NCI-H1092 (cell line): ENCODE measurements at regions not wholly inside any gene's neighbourhood (a gene's known extent, or its start where the extent isn't known, plus 50 kb on each side); places are given as distances from the start of the nearest gene placed in this dataset.

Source experiments
- DNase-seq: peaks from one replicate; lab custom pipeline; 2025; lab: John Stamatoyannopoulos, UW

DNA sequence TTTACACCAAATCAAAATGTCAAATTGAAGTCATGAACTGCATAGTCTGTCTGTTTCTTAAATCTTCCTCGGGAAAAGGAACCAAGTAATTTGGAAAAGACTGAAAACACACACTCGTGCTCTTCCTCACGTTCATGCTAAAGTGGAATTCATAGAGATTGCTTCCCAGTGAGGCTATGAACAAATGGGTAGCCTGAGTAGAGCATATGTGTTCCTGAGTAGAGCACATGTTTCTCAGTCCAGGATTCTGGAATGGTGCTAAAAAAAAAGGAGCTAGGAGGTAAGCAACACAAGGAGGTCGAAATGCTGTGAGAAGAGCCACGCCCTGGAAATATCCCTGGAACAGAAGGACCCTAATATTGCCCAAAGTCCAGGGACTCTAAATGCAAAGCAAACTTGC is 494.2 kb upstream of the THBS1 start:
- DNase-seq: no peak

DNA sequence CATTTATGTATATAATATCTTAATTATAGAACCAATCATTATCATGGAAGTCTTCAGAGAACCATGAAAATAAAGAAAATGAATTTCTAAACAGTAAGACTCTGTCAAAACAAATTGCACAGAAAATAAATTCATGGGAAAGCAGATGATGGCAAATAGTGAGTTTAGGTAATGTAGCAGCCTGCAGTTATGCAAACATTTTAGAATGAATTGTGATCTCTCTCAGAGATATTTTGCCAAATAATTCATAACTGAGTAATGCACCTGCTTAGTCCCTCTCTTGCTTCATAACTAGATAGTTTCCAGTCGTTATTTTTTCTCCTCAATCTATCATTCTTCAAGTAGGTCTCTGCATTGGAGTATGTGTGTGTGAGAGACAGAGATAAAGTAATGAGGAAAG is 492.7 kb upstream of the THBS1 start:
- no peak for DNase-seq

DNA sequence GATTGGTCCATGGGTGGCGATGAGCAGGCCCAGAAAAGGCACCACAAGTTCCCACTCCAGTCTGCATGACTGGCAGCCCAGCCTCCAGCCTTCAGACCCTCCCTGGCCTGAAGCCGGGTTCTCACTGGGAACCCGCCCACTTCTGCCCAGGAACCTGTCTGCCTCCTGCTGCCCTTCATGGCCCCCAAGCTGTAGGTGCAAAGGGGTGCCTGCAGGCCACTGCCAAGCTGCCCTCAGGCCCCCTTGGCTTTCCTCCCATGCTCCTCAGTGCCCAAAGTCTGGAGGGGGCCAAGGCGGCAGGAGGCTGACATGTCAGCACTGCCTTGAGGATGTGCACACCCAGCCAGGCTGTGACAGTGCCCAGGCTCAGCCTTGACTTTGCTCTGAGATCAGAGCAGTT is 488.5 kb upstream of the THBS1 start:
- no peak for DNase-seq

DNA sequence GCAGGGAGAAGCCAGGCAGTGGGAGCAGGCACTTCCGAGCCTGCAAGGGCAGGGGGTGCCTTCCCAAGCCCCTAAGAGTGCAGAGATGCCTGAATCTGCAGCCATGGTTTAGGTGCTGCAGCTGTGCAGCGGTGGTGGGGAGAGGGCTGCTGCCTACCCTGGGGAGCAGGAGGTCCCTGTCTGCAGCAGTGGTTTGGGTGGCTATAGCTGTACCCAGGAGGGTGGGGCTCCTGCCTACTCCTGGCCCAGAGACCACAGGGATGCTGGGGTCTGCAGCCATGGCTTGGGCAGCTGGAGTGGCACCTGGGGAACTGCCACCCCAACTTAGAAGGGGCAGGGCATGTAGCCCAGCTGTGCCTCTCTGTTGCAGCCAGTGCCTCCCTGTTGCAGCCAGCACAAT is 488.1 kb upstream of the THBS1 start:
- DNase-seq: no peak

DNA sequence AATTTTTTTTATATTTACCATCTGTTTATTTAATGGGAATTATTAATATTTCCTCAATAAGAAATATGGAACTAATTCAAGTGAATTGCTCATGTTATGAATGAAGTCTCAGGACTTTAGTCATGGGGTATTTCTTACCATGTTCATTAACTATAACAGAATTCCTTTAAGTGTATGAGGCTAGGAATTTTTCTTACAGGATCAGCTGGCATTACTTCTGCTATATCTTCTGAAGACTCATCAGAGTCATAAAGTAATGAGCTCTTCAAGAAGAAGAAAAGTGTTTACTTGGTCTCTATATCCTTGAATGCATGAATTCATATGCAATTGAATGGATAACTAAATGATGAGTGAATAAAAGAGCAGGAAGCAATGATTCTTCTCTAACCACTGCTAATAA is 486.8 kb upstream of the THBS1 start:
- DNase-seq: no peak

DNA sequence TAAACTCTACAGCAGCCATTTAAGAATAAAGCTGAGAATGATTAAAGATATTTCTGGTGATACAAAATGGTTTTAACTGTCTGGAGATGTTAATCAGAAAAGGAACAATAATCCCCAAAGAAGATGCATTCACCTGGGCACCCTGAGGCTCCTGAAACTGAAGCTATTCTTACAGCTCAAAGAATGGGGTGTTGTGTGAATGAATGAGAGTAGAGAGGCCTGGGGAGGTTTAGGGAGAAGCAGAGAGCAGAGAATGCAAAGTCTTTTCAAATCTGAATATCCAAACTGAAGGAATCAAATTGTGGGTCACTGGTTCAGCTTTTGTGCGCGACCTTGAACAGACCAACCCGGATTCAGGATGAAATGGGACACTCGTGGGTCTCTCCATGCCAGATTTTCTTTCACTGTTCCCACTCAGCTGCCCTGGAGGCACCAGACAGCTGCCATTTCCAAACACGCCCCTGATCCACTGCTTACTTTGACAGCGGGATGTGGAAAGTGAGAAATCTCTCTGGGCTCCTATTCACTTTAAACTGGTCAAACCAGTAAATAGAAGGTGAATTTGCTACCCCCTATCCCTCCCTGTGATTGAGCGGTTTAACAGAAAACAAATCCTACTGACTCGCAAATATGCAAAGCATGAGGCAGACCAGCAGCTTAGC is 485.5 kb upstream of the THBS1 start:
- DNase-seq: no peak

DNA sequence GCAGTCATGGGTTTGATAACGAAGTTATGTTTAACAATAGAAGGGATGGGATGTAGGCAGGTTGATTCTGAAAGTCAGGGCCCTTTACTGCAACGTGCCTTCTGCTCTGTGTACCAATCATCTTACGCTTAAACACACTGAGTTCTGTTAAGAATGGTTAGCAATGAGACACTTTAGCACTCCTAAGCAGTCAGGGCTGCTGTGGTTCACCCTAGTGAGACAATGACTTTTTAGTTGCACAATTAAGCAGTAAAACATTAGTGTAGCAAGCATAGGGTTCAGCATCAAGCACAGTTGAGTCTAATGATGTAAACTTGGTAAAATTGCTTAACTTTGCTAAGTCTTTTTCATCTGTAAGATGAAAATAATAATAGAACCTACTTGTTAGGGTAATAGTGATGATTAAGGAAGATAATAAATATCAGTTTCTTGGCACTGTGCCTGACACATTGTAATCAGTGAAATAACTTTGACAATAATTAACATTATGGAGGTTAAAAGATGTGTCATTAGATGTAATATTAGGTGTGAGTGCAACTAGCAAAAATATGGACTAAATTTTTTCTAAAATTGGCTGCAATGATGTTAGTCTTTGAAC is 484.2 kb upstream of the THBS1 start:
- no peak for DNase-seq

DNA sequence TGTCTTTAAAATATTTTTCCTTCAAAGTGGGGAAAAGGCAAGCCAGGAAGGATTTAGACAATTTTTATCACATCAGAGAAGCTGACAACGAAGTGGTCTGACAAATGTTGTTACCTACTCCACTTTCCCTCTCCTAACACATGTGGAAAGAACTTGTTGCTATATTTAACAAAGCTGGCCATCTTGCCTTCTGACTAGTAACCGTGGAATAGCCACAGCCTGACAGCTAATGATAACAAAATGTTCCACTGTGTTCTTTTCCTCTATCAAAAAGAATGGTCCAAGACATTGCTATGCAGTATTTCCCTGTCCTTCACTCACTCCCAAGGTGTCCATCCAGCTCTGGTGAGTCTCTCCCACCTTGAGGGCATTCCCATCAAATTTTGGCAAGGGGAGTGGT is 481.4 kb upstream of the THBS1 start:
- no peak for DNase-seq

DNA sequence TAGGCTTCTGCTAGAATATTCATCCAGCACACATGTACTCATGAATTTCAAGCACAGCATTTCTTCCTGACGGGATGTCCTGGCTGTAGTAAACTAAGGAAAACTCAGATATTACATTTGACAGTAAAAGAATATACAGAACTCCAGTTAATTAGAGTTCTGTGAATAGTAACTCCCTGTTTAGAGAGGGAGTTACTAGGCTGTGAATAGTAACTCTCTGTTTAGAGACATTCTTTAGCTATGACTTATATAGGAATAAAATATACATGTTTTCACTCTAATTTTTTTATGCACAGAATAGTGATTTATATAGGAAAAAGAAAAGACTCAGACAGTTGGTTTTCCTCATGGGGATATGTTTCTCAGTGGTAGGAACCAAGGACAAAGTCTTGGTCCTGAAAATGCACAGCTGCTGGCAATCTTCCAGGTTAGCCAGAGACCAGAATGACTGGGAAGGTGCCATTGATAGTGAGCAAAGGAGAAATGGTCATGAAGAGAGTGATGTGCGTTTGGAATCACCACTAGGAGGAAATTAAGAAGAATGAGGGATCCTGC is 480.7 kb upstream of the THBS1 start:
- no peak for DNase-seq

DNA sequence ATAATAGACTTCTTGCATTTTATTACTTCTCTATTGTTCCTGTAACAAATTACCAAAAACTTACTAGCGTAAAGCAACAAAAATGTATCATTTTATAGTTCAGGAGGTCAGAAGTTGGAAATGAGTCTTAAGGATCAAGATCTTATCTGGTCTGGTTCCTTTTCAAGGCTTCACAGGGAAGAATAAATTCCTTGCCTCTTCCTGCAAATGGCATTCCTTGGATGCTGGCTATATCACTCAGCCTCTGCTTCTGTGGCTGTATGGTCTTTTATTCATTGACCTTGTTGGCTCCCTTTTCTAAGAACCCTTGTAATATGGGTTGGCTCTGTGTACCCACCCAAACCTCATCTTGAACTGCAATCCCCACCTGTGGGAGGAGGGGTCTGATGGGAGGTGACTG is 478.4 kb upstream of the THBS1 start:
- no peak for DNase-seq

DNA sequence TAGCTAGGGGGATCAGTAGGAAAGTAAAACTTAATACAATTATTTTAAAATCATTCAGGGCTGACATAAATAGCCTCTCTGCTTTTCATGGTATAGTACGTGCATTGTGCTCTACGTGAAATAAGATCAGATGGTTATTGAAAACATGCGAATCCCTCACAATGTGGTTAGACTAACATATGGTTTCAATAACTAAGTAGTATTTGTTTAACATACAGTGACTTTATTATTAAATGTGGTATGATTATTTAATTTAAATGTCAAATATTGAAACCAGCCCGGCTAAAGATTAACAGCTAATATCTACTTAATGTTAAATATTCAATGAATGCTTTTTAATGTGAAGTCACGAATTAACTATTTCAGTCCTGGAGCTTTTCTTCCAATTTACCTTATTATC is 473.9 kb upstream of the THBS1 start:
- no peak for DNase-seq

DNA sequence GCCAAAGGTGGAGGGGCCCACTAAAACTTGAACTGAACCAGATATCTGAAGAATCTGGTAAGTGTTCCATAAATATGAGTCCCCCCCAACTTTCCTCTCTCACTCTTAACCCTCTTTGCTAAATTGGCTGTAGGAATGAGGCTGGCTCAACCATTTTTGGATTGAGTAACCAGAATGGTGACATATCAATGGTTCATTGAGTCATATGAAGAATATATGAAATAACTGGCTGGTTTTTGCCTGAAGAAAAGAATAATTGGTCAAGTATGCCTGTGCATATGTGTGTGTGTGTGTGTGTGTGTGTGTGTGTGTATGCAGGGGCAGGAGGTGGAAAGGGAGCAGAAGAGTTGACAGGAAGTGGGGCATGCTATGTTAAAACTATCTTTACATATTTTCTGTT is 472.9 kb upstream of the THBS1 start:
- DNase-seq: no peak

DNA sequence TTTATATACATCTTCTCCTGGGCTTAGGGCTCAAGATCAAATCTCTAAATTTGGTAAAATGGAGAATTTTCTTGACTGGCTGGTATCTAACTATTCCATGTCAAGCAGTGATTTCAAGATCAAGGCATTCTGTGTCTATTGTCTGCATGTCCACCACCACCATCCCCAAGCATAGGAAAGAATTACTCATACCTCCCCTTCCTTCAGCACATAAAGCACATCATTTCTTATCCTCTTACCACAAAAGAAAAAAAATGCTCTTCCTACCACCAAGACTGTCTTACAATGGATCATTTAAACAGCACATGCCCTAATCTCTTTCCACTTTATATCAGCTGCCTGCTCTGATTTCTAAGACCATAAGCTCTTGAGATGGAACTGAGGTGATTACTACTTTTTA is 470.5 kb upstream of the THBS1 start:
- no peak for DNase-seq

DNA sequence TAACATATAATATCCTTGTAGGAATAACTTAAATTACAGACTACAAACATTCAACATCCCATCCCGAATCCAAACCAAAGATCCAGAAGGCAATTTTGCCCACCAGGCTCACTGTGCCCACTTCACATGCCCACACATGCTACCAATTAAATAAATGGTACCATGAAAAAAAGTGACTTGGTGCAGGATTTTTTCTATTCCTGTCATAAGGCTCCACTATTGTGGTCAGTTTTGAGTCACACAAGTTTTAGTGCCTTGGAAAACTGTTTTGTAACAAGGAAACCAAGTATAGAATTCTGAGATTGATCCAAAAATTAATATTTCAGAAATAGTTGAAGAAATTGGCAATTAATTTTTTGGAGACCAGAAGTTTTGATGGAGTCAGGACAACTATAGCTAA is 470.1 kb upstream of the THBS1 start:
- DNase-seq: no peak

DNA sequence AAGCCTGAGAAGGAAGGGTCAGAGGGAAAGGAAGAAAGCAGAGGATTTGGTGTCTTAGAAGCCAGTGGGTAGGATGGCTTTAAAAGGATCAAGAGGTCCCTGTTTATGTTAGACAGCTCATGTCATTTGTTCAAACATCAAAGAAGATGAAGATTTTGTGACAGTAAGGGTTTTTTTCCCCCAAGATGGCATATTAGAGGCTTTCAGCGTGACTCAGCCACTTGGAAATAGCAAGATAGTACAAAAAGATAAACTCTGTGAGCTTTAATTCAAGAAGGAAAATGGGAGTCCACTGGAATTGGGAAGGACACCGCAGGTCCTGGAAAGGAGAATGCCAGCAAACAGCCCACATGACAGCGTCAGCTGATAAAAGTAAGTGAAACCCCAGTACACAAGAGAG is 467.1 kb upstream of the THBS1 start:
- DNase-seq: no peak

DNA sequence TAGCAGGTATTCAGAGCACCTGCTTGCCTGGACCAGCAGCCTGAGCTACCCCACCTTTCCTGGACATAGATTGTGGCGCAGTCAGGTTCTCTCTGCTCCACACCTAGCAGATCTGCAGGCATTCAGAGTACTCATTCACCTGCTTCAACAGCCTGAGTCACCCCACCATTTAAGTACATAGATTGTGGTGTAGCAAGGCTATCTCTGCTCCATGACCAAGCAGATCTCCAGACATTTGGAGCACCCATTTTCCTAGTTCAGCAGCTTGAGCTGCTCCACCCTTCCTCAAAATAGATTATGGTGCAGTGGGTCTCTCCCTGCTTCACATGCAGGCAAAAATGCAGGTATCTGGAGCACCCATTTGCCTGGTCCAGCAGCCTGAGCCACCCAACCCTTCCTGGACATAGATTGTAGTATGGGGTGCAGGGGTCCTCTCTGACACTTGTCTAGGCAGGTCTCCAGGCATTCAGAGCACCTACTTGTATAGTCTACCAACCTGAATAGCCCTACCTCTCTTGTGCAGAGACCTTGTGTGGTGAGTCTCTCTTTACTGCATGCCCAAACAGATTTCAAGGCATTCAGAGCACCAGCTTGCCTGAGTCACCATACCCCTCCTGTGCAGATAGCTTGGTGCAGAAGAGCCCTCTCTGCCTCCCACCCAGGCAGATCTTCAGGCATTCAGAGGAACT is 466.0 kb upstream of the THBS1 start:
- DNase-seq: no peak

DNA sequence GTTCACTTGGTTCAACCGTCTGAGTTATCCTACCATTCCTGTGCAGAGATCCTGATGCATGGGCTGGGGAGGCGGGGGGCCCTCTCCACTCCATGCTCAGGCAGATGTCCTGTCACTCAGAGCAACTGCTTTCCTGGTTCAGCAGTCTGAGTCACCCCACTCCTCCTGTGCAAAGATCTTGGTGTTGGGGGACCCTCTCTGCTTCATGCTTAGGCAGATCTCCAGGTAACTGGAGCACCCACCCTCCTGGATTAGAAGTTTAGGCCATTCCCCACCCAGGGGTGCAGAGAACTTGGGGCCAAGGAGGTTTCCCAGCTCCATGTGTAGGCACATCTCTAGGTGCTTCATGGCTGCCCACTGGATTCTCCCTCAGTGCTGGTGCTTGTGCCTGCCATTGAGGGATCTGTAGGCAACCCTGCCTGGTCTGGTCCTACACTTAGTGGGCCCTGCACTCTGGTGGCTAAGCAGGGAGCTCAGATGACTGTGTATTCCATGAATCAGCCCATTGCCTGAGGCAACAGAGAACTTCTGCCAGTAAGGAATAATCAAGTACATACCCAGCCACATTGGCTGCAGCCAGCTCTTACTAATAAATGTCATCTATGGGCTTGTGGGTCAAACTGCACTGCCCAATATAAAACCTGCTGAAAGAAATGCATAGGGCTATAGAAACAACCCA is 465.4 kb upstream of the THBS1 start:
- no peak for DNase-seq

DNA sequence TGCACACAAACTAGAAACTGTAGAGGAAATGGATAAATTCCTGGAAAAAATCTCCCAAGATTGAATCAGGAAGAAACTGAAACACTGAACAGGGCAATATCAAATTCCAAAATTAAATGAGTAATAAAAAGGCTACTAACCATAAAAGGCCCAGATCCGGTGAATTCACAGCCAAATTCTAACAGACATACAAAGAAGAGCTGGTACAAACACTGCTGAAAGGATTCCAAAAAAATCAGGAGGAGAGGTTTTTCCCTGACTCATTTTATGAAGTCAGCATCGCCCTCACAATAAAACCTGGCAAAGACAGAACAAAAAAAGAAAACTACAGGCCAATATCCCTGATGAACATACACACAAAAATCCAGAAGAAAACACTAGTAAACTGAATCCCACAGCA is 462.4 kb upstream of the THBS1 start:
- DNase-seq: no peak

DNA sequence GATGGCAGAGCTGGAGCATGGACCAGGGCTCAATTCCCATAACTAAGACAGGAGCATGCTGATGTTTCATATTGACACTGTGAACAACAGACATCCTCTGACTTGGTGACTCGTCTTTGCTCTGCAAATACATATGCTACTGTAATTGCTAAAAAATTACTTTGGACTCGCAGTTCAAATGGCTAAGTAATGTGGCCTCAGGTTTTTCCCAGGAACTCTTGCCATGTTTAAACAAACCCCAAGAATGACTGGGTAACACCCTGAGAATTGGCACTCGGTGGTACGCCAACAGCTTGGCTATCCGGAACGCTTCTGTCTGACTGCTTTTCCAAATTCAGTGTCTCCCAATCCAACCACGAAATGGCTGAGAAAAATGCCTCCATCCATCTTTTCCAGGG is 456.7 kb upstream of the THBS1 start:
- no peak for DNase-seq

DNA sequence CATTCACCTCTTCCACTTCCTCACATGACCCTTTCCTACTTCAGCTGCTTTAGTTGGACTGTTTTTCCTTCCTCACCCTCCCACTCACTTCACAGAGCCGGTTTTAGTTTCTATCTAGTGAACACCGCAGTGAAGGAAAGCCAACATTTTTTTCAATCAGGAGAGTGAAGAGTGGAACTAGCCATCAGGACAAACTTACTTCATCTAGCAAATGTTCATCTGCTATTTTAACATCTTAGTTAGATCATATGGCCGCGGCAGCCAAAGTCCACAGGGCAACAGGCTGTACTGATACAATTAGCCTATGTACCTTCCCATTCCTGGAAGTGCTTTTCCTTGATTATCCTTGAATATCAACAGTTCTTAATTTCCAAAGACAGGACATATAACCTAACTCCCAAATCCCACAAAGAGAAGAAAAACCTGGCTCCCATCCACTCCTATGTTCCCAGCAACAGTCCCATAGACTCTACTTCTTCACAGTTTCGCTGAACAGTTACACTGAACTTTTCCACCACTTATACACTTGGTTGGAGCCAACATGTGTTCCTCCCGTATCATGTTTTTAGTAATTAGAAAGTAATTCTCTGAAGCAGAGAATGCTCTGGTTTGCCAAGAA is 456.2 kb upstream of the THBS1 start:
- no peak for DNase-seq

DNA sequence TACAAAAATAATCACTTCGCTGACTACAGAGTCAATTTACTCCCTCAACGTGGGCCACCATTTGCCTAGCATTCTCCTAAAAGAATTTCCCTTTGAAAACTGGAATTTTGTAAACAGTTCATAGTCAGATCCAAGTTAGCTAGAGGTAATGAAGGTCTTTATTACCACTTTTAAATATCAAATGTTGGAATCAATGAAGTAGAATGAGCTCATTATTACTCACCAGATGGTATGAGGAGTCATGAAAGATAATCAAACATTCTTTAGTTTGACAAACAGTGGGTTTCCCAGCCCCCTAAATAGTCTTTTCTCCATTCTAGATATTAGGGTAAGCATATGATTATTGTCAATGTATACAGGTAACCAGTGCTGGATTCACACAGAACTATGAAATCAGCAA is 455.7 kb upstream of the THBS1 start:
- no peak for DNase-seq

DNA sequence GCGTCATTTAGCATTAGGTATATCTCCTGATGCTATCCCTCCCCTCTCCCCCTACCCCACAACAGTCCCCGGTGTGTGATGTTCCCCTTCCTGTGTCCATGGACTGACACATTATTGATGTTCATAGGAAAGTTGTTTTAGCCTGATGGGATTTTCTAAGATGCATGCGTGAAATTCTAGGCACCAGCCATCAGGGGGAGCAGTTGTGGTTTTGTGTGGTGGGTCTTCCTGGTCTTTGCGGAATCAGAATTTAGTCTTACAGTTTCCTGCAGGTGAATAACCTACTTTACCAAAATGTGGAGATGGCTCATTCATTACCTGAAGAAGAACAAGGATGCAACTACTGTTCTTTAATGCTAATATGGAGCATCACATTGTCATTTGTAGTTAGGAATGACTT is 455.0 kb upstream of the THBS1 start:
- no peak for DNase-seq
